ENCODE measurements at regions not wholly inside any gene's neighbourhood (a gene's known extent, or its start where the extent isn't known, plus 50 kb on each side); places are given as distances from the start of the nearest gene placed in this dataset.

DNA sequence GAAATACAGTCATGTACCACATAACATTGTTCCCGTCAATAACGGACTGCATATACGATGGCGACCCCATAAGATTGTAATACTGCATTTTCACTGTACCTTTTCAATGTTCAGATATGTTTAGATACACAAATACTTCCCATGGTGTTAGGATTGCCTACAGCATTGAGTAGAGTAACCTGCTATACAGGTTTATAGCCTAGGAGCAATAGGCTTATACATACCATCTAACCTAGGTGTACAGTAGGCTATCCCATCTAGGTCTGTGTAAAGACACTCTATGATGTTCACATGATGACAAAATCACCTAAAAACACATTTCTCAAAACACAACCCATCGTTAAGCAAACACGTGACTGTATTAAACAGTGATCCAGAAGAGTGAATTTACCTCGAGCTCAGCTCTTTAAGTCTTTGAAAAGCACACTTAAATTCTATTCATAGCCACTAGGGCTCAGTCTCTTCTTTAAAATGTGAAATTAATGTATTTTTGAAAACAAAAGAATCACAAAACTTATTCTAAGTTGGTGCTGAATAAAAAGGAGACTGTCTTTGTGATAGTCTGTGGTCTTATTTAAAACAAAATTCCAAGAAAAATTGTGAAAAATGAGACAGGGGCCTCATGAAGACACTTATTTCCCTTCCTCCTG lies 239.1 kb upstream of the ARID2 start:
- no peak overlapping the region for H3K4me3 ChIP-seq (ENCODE audit: low read depth, low read length)
- DNase-seq (ENCODE audit: low read depth), result no peak
- TF ChIP-seq, protein P1, sequence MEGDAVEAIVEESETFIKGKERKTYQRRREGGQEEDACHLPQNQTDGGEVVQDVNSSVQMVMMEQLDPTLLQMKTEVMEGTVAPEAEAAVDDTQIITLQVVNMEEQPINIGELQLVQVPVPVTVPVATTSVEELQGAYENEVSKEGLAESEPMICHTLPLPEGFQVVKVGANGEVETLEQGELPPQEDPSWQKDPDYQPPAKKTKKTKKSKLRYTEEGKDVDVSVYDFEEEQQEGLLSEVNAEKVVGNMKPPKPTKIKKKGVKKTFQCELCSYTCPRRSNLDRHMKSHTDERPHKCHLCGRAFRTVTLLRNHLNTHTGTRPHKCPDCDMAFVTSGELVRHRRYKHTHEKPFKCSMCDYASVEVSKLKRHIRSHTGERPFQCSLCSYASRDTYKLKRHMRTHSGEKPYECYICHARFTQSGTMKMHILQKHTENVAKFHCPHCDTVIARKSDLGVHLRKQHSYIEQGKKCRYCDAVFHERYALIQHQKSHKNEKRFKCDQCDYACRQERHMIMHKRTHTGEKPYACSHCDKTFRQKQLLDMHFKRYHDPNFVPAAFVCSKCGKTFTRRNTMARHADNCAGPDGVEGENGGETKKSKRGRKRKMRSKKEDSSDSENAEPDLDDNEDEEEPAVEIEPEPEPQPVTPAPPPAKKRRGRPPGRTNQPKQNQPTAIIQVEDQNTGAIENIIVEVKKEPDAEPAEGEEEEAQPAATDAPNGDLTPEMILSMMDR (IDR thresholded peaks at IDR 0.05; ENCODE audit: low read depth, low read length, missing control alignments), result no peak
- in situ Hi-C loops (cut with HindIII; ENCODE audit: low sequenced_read_pairs), result no loop called here

DNA sequence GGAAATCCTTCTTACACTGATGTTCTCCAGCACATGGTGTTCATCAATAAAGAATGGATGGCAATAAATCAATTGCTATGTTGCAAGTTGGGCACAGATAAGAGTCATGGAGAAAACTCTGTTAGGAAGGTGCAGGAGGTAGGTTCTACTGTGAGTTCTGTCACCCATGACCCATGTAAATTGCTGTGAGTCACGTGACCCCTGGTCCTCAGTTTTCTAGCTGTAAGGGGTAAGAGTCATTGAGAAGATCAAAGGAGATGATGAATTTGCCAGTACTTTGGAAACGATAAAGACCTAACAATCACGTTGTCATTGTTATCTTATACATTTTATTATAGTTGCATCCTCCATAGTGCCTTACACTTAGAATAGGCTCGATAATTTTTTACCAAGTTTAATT lies 235.2 kb upstream of the ARID2 start:
- H3K4me3 ChIP-seq (ENCODE audit: low read depth, low read length), result no peak overlapping the region
- TF ChIP-seq, protein P1 (IDR thresholded peaks at IDR 0.05; ENCODE audit: low read depth, low read length, missing control alignments), result no peak
- in situ Hi-C loops (cut with HindIII; ENCODE audit: low sequenced_read_pairs), result no loop called here
- DNase-seq (ENCODE audit: low read depth), result no peak

DNA sequence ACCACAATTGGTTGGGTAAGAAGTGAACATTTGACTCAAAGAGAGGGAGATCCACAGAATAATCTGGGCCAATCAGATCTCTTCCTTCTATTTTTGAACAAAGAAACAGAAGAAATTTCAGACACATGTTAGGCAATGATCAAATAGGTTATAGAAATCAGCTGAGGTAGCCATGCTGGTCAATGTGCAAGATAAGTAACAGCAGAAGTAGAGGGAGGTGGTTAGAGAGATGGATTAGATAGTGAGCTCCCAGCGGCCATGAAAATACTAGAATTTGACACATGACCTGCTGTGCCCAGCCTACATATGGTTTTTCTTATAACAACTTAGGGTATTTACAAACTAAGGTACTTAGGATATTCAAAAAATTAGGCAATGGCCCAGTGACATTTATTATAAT lies 230.9 kb upstream of the ARID2 start:
- no peak for DNase-seq (ENCODE audit: low read depth)
- TF ChIP-seq, protein P1 (IDR thresholded peaks at IDR 0.05; ENCODE audit: low read depth, low read length, missing control alignments), result no peak
- no peak overlapping the region for H3K4me3 ChIP-seq (ENCODE audit: low read depth, low read length)
- in situ Hi-C loops (cut with HindIII; ENCODE audit: low sequenced_read_pairs), result no loop called here

DNA sequence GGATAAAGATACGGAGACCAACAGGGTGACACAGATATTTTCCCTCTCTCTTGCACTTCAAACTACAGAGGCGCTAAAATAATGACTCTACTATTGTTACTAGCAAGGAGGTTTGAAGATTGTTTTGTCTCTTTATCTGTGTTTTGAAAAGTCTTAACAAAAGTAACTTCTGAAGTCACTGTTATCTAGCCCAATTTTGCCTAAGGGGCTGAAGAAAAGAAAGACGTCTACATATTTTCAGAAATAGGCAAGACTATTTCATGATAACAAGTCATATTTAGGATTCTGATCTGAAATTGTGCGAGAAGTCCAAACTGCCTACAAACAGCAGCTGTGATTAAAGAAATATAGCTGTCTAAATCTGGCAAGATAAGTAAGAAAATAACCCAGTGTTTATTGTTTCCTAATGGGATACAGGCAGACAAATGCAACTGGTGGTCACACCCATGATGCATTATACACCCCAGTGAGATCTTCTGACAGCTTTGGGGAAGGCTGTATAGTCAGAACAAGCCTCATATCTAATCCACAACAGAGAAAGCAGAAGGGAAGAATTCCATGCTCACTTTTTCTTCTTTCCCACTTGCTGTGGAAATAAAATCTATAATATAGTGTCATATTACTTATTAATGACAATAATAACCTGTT lies 226.9 kb upstream of the ARID2 start:
- TF ChIP-seq, protein P1 (IDR thresholded peaks at IDR 0.05; ENCODE audit: low read depth, low read length, missing control alignments), result no peak
- in situ Hi-C loops (cut with HindIII; ENCODE audit: low sequenced_read_pairs), result no loop called here
- no peak overlapping the region for H3K4me3 ChIP-seq (ENCODE audit: low read depth, low read length)
- no peak for DNase-seq (ENCODE audit: low read depth)

DNA sequence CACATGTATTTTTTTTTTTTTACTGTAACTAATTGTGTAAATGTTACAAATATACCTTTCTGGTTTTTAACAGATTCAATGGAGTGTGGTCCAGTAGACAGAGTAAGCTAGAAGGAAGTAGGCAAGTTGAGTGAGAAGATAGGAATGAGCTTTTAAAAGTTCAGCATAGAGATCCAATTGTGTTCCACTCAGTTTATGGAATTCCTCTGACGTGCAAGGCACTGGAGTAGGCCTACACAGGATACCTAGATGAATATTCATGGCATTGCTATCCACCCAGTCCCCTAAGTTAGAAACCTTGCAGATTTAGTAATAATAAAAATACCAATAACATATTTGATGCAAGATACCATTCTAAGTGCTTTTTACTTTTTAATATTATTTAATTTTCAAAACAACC lies 225.6 kb upstream of the ARID2 start:
- DNase-seq (ENCODE audit: low read depth), result no peak
- no peak overlapping the region for H3K4me3 ChIP-seq (ENCODE audit: low read depth, low read length)
- in situ Hi-C loops (cut with HindIII; ENCODE audit: low sequenced_read_pairs), result no loop called here
- TF ChIP-seq, protein P1 (IDR thresholded peaks at IDR 0.05; ENCODE audit: low read depth, low read length, missing control alignments), result no peak

DNA sequence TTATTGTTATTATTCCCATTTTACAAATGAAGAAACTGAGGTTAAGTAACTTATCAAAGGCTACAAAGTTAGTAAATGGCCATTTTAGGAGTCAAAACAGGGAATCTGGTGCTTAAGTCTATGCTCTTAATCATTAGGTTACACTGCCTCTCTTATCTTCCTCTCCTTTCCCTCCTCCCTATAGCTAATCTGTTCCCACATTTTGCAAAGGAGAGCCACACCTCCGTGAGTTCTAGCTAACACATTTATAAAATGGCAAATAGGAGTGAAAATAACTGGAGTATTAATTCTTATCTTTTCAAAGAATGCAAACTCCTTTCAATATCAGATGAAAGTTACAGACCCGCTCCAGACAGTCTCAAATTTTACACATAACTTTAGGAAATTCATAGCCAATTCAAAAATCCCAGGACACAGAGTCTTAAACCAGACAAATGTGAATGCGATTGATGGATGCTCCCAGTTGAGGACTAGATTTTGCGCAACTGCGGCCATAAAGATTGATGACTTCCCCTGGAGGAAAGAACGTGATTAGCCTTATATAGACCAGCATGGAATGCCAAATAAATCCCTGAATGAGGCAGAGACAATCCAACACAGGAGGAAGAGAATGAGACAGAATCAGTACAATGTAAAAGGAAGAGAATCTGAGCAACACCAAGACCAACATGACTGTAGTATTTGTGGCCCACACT lies 225.0 kb upstream of the ARID2 start:
- no peak for DNase-seq (ENCODE audit: low read depth)
- no peak overlapping the region for H3K4me3 ChIP-seq (ENCODE audit: low read depth, low read length)
- in situ Hi-C loops (cut with HindIII; ENCODE audit: low sequenced_read_pairs), result no loop called here
- TF ChIP-seq, protein P1 (IDR thresholded peaks at IDR 0.05; ENCODE audit: low read depth, low read length, missing control alignments), result no peak
